GM12878 (cell line): ENCODE measurements at regions not wholly inside any gene's neighbourhood (a gene's known extent, or its start where the extent isn't known, plus 50 kb on each side); places are given as distances from the start of the nearest gene placed in this dataset.

Source experiments
- ATAC-seq: fragments of 200-7000 bp; cut with Tn5 transposase; 3 replicates; pipeline ENCODE4 v1.9.1; 2020; ENCODE audit warnings: mild to moderate bottlenecking, moderate library complexity
- BruUV-seq: library from RNA; stranded (reverse); fragments of 400-500 nt; replicated peaks from 2 replicates; lab custom pipeline; 2021; lab: Mats Ljungman, UMichigan
- CTCF ChIA-PET: fragments of 300-600 bp; sonication (Branson Sonifier 250); formaldehyde crosslinking; extraction: SDS; loops from one replicate; lab custom pipeline; 2021; ENCODE audit warnings: inconsistent platforms; lab: Yijun Ruan, JAX
- POLR2A ChIA-PET: fragments of 350-600 bp; formaldehyde crosslinking; extraction: SDS; loops from one replicate; lab custom pipeline; 2021; ENCODE audit warnings: inconsistent platforms; lab: Charles Lee
- RAD21 ChIA-PET: fragments of 300-600 bp; sonication (Branson Sonifier 250); formaldehyde crosslinking; loops from one replicate; lab custom pipeline; 2023; ENCODE audit warnings: antibody characterized with exemption; ENCODE audit not compliant: unreplicated experiment; lab: Charles Lee
- SMC1A ChIA-PET: fragments of 300-600 bp; sonication (Branson Sonifier 250); formaldehyde crosslinking; loops from one replicate; lab custom pipeline; 2023; ENCODE audit not compliant: unreplicated experiment, uncharacterized antibody; lab: Charles Lee
- DNase-seq: peaks from one replicate; pipeline ENCODE4 v3.0.0-alpha.2; 2011; ENCODE audit warnings: low read depth, low spot score
- FAIRE-seq: peaks from 3 replicates; lab custom pipeline; 2011; peaks lifted over from hg19 to GRCh38; lab: Jason Lieb, UNC
- H2AFZ ChIP-seq: 2 replicates; pipeline ENCODE4 v1.6.0; 2011; ENCODE audit warnings: low read depth, low read length, control low read depth; ENCODE audit not compliant: control insufficient read depth
- H3K27ac ChIP-seq: 2 replicates; pipeline ENCODE4 v1.5.1; 2011; ENCODE audit warnings: control low read depth; ENCODE audit not compliant: control insufficient read depth, insufficient read depth
- H3K27me3 ChIP-seq, 2 experiments: replicated peaks in 1 of 2; 2 replicates each; pipeline versions ENCODE4 v1.6.0 to v1.6.1; 2011; ENCODE audit warnings: low read length in 1 of 2; ENCODE audit not compliant: control insufficient read depth in 2 of 2, insufficient read depth in 2 of 2
- H3K36me3 ChIP-seq, 2 experiments: 2 replicates each; pipeline ENCODE4 v1.5.1; 2011; ENCODE audit warnings: low read length in 1 of 2; ENCODE audit not compliant: control insufficient read depth in 2 of 2, insufficient read depth in 2 of 2
- H3K4me1 ChIP-seq: 2 replicates; pipeline ENCODE4 v1.6.1; 2011; ENCODE audit warnings: mild to moderate bottlenecking, low read length, moderate library complexity, mixed read lengths; ENCODE audit not compliant: control insufficient read depth, insufficient read depth
- H3K4me2 ChIP-seq: 2 replicates; pipeline ENCODE4 v1.6.0; 2011; ENCODE audit warnings: control low read depth; ENCODE audit not compliant: control insufficient read depth, insufficient read depth
- H3K4me3 ChIP-seq: fragments of 200-600 bp; sonication (generic); 2 replicates; pipeline ENCODE4 v1.5.1; 2016
- H3K79me2 ChIP-seq: 2 replicates; pipeline ENCODE4 v1.6.0; 2011; ENCODE audit warnings: low read length; ENCODE audit not compliant: control insufficient read depth, insufficient read depth
- H3K9ac ChIP-seq: 2 replicates; pipeline ENCODE4 v1.8.0; 2011; ENCODE audit warnings: low read length, control low read depth, mixed read lengths; ENCODE audit not compliant: control insufficient read depth, insufficient read depth
- H3K9me3 ChIP-seq: replicated peaks from 3 replicates; pipeline ENCODE4 v1.5.1; 2011; ENCODE audit warnings: mild to moderate bottlenecking, low read length; ENCODE audit not compliant: control insufficient read depth, insufficient read depth
- H4K20me1 ChIP-seq: 2 replicates; pipeline ENCODE4 v1.6.0; 2011; ENCODE audit not compliant: control insufficient read depth, insufficient read depth
- BHLHE40 ChIP-seq, 2 experiments: fragments of 450-650 bp in 1 of 2; IDR thresholded peaks; 2 replicates each; pipeline ENCODE4 v1.6.1; 2011 to 2017; ENCODE audit warnings: low read depth in 2 of 2, borderline replicate concordance in 1 of 2, improper control_type of control experiment in 1 of 2, low read length in 1 of 2, mild to moderate bottlenecking in 1 of 2
- ETV6 ChIP-seq, 2 experiments: fragments of 450-650 bp in 1 of 2; IDR thresholded peaks in 1 of 2; conservative IDR thresholded peaks in 1 of 2; 2 replicates each; pipeline ENCODE4 v1.6.1; 2014; ENCODE audit warnings: antibody characterized with exemption in 1 of 2, borderline replicate concordance in 1 of 2, low read depth in 1 of 2, mild to moderate bottlenecking in 1 of 2, moderate library complexity in 1 of 2
- HSF1 ChIP-seq: fragments of 150-350 bp; IDR thresholded peaks from 2 replicates; pipeline ENCODE4 v1.6.1; 2014; ENCODE audit warnings: mild to moderate bottlenecking, low read depth, low read length
- PAX5 ChIP-seq: IDR thresholded peaks from 2 replicates; pipeline ENCODE4 v1.6.1; 2011; ENCODE audit warnings: low read depth, low read length, borderline replicate concordance
- RBBP5 ChIP-seq: fragments of 200-600 bp; sonication (generic); conservative IDR thresholded peaks from 2 replicates; pipeline ENCODE4 v1.6.1; 2016
- YBX1 ChIP-seq: fragments of 450-650 bp; IDR thresholded peaks from 2 replicates; pipeline ENCODE4 v1.6.1; 2016; ENCODE audit warnings: antibody characterized with exemption
- ZNF274 ChIP-seq: IDR thresholded peaks from one replicate; pipeline ENCODE4 v1.8.0; 2011; ENCODE audit not compliant: insufficient read length, insufficient read depth
- ZNF592 ChIP-seq: fragments of 450-650 bp; IDR thresholded peaks from 2 replicates; pipeline ENCODE4 v1.6.1; 2017; ENCODE audit warnings: mild to moderate bottlenecking, moderate library complexity
- in situ Hi-C: fragments of 300-500 bp; cut with MboI; formaldehyde crosslinking; loops from 9 replicates; pipeline ENCODE4 v1.14.3; 2018; ENCODE audit warnings: mixed read lengths
- intact Hi-C: fragments of 100-400 bp; cut with micrococcal nuclease; formaldehyde crosslinking; loops from one replicate; pipeline ENCODE4 v1.14.2; 2022; ENCODE audit not compliant: unreplicated experiment

- ChIA-PET CTCF (no interaction called here), POLR2A (no interaction called here)
- Histone ChIP-seq H3K27ac (no peak overlapping the region), H3K4me2 (no peak overlapping the region), H3K9ac (no peak overlapping the region), H3K27me3 (no peaks in the 10 kb centered on the region), H3K4me3 (no peak overlapping the region)
- no peak for TF ChIP-seq RBBP5
- no peak for TF ChIP-seq HSF1
- TF ChIP-seq PAX5, result no peak
- no peak for TF ChIP-seq ZNF274
- TF ChIP-seq YBX1, result no peak
- no peak for TF ChIP-seq ETV6 (conservative IDR thresholded peaks at IDR 0.05 in 1 of 2, IDR thresholded peaks at IDR 0.05 in 1 of 2; ENCODE audit: borderline replicate concordance in 1 of 2, low read depth in 1 of 2)
- TF ChIP-seq ZNF592, result no peak
- TF ChIP-seq BHLHE40 (IDR thresholded peaks at IDR 0.05; ENCODE audit: borderline replicate concordance in 1 of 2, low read depth in 2 of 2, low read length in 1 of 2), result no peak
- TF ChIP-seq, all 136 proteins: peak for 0
- Histone ChIP-seq H2AFZ (no peak overlapping the region), H3K4me1 (no peaks in the 10 kb centered on the region), H3K36me3 (no peaks in the 10 kb centered on the region), H3K9me3 (no peaks in the 10 kb centered on the region; the same call in 2 of the 3 replicates), H4K20me1 (no peaks in the 10 kb centered on the region), H3K79me2 (no peaks in the 10 kb centered on the region)
- intact Hi-C loops (no loop called here), in situ Hi-C loops (no loop called here)
- FAIRE-seq, result no peak
- DNase-seq, result no peak
- SMC1A ChIA-PET, result no interaction called here
- RAD21 ChIA-PET, result no interaction called here
- no peak for ATAC-seq
- no TSS peak for BruUV-seq
Measured at GRCh38 chr22:27372364-27372763, 429.2 kb downstream of the MN1 start.
